Endothelial cell of umbilical vein (primary cell): ENCODE measurements at regions not wholly inside any gene's neighbourhood (a gene's known extent, or its start where the extent isn't known, plus 50 kb on each side); places are given as distances from the start of the nearest gene placed in this dataset.

Experiments
- FOS ChIP-seq: IDR thresholded peaks from 2 replicates; pipeline ENCODE4 v1.6.1; 2011; ENCODE audit warnings: mild to moderate bottlenecking, low read length, moderate library complexity, borderline replicate concordance; ENCODE audit not compliant: insufficient read depth
- MYC ChIP-seq: IDR thresholded peaks from one replicate; pipeline ENCODE4 v1.6.1; 2011; ENCODE audit warnings: mild to moderate bottlenecking, low read depth, low read length
- POLR2A ChIP-seq: IDR thresholded peaks from 2 replicates; pipeline ENCODE4 v1.6.1; 2012; ENCODE audit warnings: low read depth, mild to moderate bottlenecking, control low read depth, low read length

- TF ChIP-seq FOS (no peak), POLR2A (no peak), MYC (no peak)
These were observed 113.5 kb downstream of the TENT4A start for GRCh38 chr5:6826756-6827155.
